ENCODE measurements at regions not wholly inside any gene's neighbourhood (a gene's known extent, or its start where the extent isn't known, plus 50 kb on each side); places are given as distances from the start of the nearest gene placed in this dataset.

DNA sequence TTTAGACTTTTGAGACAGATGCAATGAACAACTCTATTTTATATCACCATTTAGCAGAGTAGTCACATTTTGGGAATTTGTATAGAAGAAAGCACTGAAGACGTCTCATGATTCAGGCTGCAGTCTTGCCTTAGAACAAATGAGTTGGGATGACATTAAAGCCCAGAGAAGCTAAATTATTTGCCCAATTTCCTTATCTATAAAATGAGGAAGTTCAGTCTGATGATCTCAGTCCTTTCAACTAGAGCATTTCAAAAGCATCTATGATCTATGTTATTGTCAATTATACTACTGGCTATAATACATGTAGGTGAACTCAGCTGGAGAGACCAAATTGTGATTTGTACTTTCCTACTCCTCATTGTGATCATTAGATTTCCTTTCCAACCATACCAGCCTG lies 154.1 kb downstream of the OSTF1 start:
- ChIA-PET CTCF (interaction anchor here (1.2 to 6.4 kb wide), 3 partner anchors 41 to 469 kb away, joined by 4 to 59 read pairs (median 6); no protein-coding TSS in a partner anchor), POLR2A (no interaction called here)
- FAIRE-seq = no peak
- Histone ChIP-seq H3K9me1 (replicated peaks; ENCODE audit: control insufficient read depth, extremely low read depth, insufficient read depth, low read length) (no peaks in the 10 kb centered on the region), H3K4me3 (replicated peaks in 1 of 3; ENCODE audit: insufficient read depth in 1 of 3, low read depth in 1 of 3, low read length in 3 of 3) (no peak overlapping the region), H3K79me2 (ENCODE audit: control insufficient read depth, insufficient read depth, low read length) (no peaks in the 10 kb centered on the region), H3K27ac (ENCODE audit: insufficient read depth, low read depth, low read length) (no peak overlapping the region), H3K4me1 (ENCODE audit: control insufficient read depth, extremely low read depth, insufficient read depth, low read length) (no peaks in the 10 kb centered on the region), H3K9me3 (replicated peaks; ENCODE audit: control insufficient read depth, insufficient read depth, low read length) (no peaks in the 10 kb centered on the region), H4K20me1 (replicated peaks; ENCODE audit: control insufficient read depth, extremely low read depth, insufficient read depth, low read length) (no peaks in the 10 kb centered on the region), H3K9ac (replicated peaks; ENCODE audit: extremely low read depth, insufficient read depth, low read length) (no peak overlapping the region), H3K27me3 (ENCODE audit: control insufficient read depth in 2 of 2, insufficient read depth in 2 of 2, low read length in 2 of 2) (peaks cover 0 to 3% of the 10 kb centered on the region in 2 experiments), H2AFZ (ENCODE audit: low read depth, low read length) (no peak overlapping the region), H3K4me2 (ENCODE audit: insufficient read depth, low read length) (no peak overlapping the region), H3K36me3 (ENCODE audit: control insufficient read depth in 2 of 2, extremely low read depth in 1 of 2, insufficient read depth in 2 of 2, low read length in 2 of 2) (no peaks in the 10 kb centered on the region)
- intact Hi-C loops (cut with micrococcal nuclease) (no loop called here), dilution Hi-C loops (cut with MboI; ENCODE audit: extremely low pct_ligation_motif_present, low sequenced_read_pairs) (no loop called here)
- TF ChIP-seq GATA2 (IDR thresholded peaks at IDR 0.05; ENCODE audit: insufficient read depth, insufficient read length, low read depth, low read length) = no peak
- no peak for TF ChIP-seq EZH2 (IDR thresholded peaks at IDR 0.05; ENCODE audit: borderline replicate concordance, low read depth, low read length, severe bottlenecking)
- TF ChIP-seq JUN (IDR thresholded peaks at IDR 0.05; ENCODE audit: borderline replicate concordance, insufficient read depth, insufficient read length, low read depth) = no peak
- no peak for DNase-seq (ENCODE audit: low read depth, low spot score)
- no TSS peak for BruUV-seq (replicated peaks)

- Histone ChIP-seq H3K79me2 (ENCODE audit: control insufficient read depth, insufficient read depth, low read length) (no peaks in the 10 kb centered on the region), H3K27ac (ENCODE audit: insufficient read depth, low read depth, low read length) (no peak overlapping the region), H2AFZ (ENCODE audit: low read depth, low read length) (no peak overlapping the region), H3K9ac (replicated peaks; ENCODE audit: extremely low read depth, insufficient read depth, low read length) (no peak overlapping the region), H3K9me1 (replicated peaks; ENCODE audit: control insufficient read depth, extremely low read depth, insufficient read depth, low read length) (no peaks in the 10 kb centered on the region), H3K36me3 (ENCODE audit: control insufficient read depth in 2 of 2, extremely low read depth in 1 of 2, insufficient read depth in 2 of 2, low read length in 2 of 2) (no peaks in the 10 kb centered on the region), H4K20me1 (replicated peaks; ENCODE audit: control insufficient read depth, extremely low read depth, insufficient read depth, low read length) (no peaks in the 10 kb centered on the region), H3K27me3 (ENCODE audit: control insufficient read depth in 2 of 2, insufficient read depth in 2 of 2, low read length in 2 of 2) (no peaks in the 10 kb centered on the region), H3K4me1 (ENCODE audit: control insufficient read depth, extremely low read depth, insufficient read depth, low read length) (no peaks in the 10 kb centered on the region), H3K4me3 (replicated peaks in 1 of 3; ENCODE audit: insufficient read depth in 1 of 3, low read depth in 1 of 3, low read length in 3 of 3) (no peak overlapping the region), H3K9me3 (replicated peaks; ENCODE audit: control insufficient read depth, insufficient read depth, low read length) (no peaks in the 10 kb centered on the region), H3K4me2 (ENCODE audit: insufficient read depth, low read length) (no peak overlapping the region)
- intact Hi-C loops (cut with micrococcal nuclease) (no loop called here), dilution Hi-C loops (cut with MboI; ENCODE audit: extremely low pct_ligation_motif_present, low sequenced_read_pairs) (no loop called here)
- TF ChIP-seq POLR2AphosphoS5 (IDR thresholded peaks at IDR 0.05; ENCODE audit: insufficient read depth, low read depth, low read length) = no peak
- no peak for TF ChIP-seq FOS (IDR thresholded peaks at IDR 0.05; ENCODE audit: borderline replicate concordance, insufficient read depth, low read length)
- no peak for TF ChIP-seq GATA2 (IDR thresholded peaks at IDR 0.05; ENCODE audit: insufficient read depth, insufficient read length, low read depth, low read length)
- TF ChIP-seq, protein P1, sequence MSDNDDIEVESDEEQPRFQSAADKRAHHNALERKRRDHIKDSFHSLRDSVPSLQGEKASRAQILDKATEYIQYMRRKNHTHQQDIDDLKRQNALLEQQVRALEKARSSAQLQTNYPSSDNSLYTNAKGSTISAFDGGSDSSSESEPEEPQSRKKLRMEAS (IDR thresholded peaks at IDR 0.05; ENCODE audit: insufficient read depth, insufficient read length) = no peak
- no peak for TF ChIP-seq POLR2A (IDR thresholded peaks at IDR 0.05; ENCODE audit: low read depth, low read length)
- no peak for TF ChIP-seq MYC (IDR thresholded peaks at IDR 0.05; ENCODE audit: low read depth, low read length)
- no peak for TF ChIP-seq EZH2 (IDR thresholded peaks at IDR 0.05; ENCODE audit: borderline replicate concordance, low read depth, low read length, severe bottlenecking)
- TF ChIP-seq JUN (IDR thresholded peaks at IDR 0.05; ENCODE audit: borderline replicate concordance, insufficient read depth, insufficient read length, low read depth) = no peak
- TF ChIP-seq CTCF (IDR thresholded peaks at IDR 0.05; ENCODE audit: extremely low read depth in 1 of 2, insufficient read depth in 1 of 2, low read depth in 1 of 2, low read length in 2 of 2) = no peak
- ChIA-PET CTCF (no interaction called here), POLR2A (no interaction called here)
- no peak for DNase-seq (ENCODE audit: low read depth, low spot score)
- BruUV-seq (replicated peaks) = no TSS peak
- no peak for FAIRE-seq
Measured at GRCh38 chr9:75246949-75247348, 158.6 kb downstream of the OSTF1 start.
